Liver (tissue), 8 donors: ENCODE measurements at regions not wholly inside any gene's neighbourhood (a gene's known extent, or its start where the extent isn't known, plus 50 kb on each side); places are given as distances from the start of the nearest gene placed in this dataset.

Experiments used
- DNase-seq: peaks from one replicate; pipeline ENCODE4 v3.0.0-alpha.2; 2017; ENCODE audit warnings: low spot score
- H3K27ac ChIP-seq, 2 donors: one replicate each; pipeline ENCODE4 v1.7.0; 2013; ENCODE audit warnings: inconsistent platforms in 2 of 2, low read length in 2 of 2, control low read depth in 1 of 2, low read depth in 1 of 2, mild to moderate bottlenecking in 1 of 2
- H3K27me3 ChIP-seq, 4 donors: one replicate each; pipeline versions ENCODE4 v1.6.1 to v1.7.0; 2013; ENCODE audit warnings: low read length in 3 of 4, inconsistent platforms in 1 of 4, mild to moderate bottlenecking in 1 of 4, moderate library complexity in 1 of 4; ENCODE audit not compliant: control insufficient read depth in 4 of 4, insufficient read depth in 4 of 4
- H3K36me3 ChIP-seq, 4 donors: one replicate each; pipeline versions ENCODE4 v1.6.1 to v1.7.0; 2013; ENCODE audit warnings: low read length in 3 of 4, mild to moderate bottlenecking in 3 of 4, low read depth in 1 of 4, moderate library complexity in 1 of 4; ENCODE audit not compliant: control insufficient read depth in 4 of 4, insufficient read depth in 3 of 4
- H3K4me1 ChIP-seq, 4 donors: one replicate each; pipeline versions ENCODE4 v1.6.1 to v1.7.0; 2013; ENCODE audit warnings: low read length in 3 of 4, mild to moderate bottlenecking in 3 of 4, moderate library complexity in 1 of 4; ENCODE audit not compliant: control insufficient read depth in 4 of 4, insufficient read depth in 4 of 4
- H3K4me3 ChIP-seq, 3 donors: one replicate each; pipeline versions ENCODE4 v1.6.1 to v1.7.0; 2013; ENCODE audit warnings: low read length in 3 of 3, control low read depth in 1 of 3, low read depth in 1 of 3, mild to moderate bottlenecking in 1 of 3
- H3K9ac ChIP-seq, 2 donors: one replicate each; pipeline ENCODE4 v1.7.0; 2013; ENCODE audit warnings: low read length in 2 of 2, mild to moderate bottlenecking in 2 of 2, moderate library complexity in 2 of 2, control low read depth in 1 of 2, low read depth in 1 of 2
- H3K9me3 ChIP-seq, 4 donors: one replicate each; pipeline versions ENCODE4 v1.6.1 to v1.7.0; 2013; ENCODE audit warnings: low read length in 3 of 4; ENCODE audit not compliant: control insufficient read depth in 4 of 4
- ATF3 ChIP-seq: IDR thresholded peaks from 2 replicates; pipeline ENCODE4 v1.6.1; 2016; ENCODE audit warnings: antibody characterized with exemption
- GABPA ChIP-seq, 2 donors: IDR thresholded peaks in 1 of 2; conservative IDR thresholded peaks in 1 of 2; 2 replicates each; pipeline ENCODE4 v1.6.1; 2016; ENCODE audit warnings: antibody characterized with exemption in 2 of 2, mild to moderate bottlenecking in 1 of 2, moderate library complexity in 1 of 2
- JUND ChIP-seq, 2 donors: IDR thresholded peaks; 2 replicates each; pipeline ENCODE4 v1.6.1; 2016; ENCODE audit warnings: antibody characterized with exemption in 2 of 2
- WGBS: extraction: QIAGEN DNeasy Blood & Tissue Kit; methylation state at CpG from one replicate; pipeline ENCODE4 v1.1.7; 2013; 5-methylcytosine and 5-hydroxymethylcytosine counted together
- TF ChIP-seq, protein P1 (sequence below): IDR thresholded peaks from 2 replicates; pipeline ENCODE4 v1.6.1; 2016; ENCODE audit warnings: antibody characterized with exemption
- TF ChIP-seq, protein P2 (sequence below): IDR thresholded peaks from 2 replicates; pipeline ENCODE4 v1.6.1; 2016; ENCODE audit warnings: antibody characterized with exemption, mild to moderate bottlenecking
- TF ChIP-seq, protein P3 (sequence below): fragments of 150-350 bp; IDR thresholded peaks from 2 replicates; pipeline ENCODE4 v1.5.1; 2017; ENCODE audit warnings: improper control_type of control experiment, low read depth, low read length; ENCODE audit not compliant: missing input control
- donor health status: healthy.
- donor health status: healthy.
- donor health status: healthy.
- donor health status: healthy.
- donor health status: healthy.

DNA sequence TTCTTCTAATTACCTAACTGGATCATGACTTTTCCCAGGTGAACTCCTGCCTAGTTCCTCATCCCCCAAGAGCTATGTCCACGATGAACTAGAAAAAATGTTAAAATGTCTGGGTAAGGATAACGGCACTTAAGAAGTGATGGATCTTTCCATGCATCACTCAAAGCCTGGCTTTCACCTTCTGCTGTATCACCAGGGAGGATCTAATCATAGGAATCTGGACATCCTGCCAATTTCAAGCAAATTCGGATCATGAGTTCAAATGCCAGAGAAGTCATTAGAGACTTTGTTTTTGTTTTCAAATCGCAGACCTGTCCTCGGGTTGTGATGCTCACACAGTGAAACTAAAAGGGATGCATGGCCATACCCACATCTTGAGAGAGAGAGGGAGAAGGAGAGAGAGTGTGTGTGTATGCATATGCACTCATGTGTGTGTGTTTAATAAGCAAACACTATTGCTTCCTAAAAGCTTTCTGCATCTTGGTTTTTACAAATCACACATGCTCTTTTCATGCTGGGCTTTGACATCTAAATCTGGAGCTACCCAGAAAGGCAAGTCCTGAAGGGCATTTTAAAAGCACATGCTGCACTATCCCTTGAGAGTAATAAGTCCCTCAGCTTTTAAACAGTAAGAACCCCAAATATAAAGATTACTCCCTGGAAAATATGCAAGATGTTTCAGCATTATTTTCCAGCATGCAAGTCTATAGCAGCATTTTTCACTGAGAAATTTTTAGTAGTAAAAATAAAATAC is 524.6 kb upstream of the NOX3 start:
- H3K27me3 ChIP-seq, result no peaks in the 10 kb centered on the region
- H3K36me3 ChIP-seq, result no peaks in the 10 kb centered on the region
- no peaks in the 10 kb centered on the region for H3K4me1 ChIP-seq
- H3K4me3 ChIP-seq, result no peak overlapping the region
- DNase-seq, result no peak
- TF ChIP-seq, protein P1, sequence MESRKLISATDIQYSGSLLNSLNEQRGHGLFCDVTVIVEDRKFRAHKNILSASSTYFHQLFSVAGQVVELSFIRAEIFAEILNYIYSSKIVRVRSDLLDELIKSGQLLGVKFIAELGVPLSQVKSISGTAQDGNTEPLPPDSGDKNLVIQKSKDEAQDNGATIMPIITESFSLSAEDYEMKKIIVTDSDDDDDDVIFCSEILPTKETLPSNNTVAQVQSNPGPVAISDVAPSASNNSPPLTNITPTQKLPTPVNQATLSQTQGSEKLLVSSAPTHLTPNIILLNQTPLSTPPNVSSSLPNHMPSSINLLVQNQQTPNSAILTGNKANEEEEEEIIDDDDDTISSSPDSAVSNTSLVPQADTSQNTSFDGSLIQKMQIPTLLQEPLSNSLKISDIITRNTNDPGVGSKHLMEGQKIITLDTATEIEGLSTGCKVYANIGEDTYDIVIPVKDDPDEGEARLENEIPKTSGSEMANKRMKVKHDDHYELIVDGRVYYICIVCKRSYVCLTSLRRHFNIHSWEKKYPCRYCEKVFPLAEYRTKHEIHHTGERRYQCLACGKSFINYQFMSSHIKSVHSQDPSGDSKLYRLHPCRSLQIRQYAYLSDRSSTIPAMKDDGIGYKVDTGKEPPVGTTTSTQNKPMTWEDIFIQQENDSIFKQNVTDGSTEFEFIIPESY, result no peak
- H3K9me3 ChIP-seq, result no peaks in the 10 kb centered on the region
- WGBS, result 65% methylated on average over 5 of the region's 5 CpGs
- no peak overlapping the region for H3K9ac ChIP-seq
- no peak overlapping the region for H3K27ac ChIP-seq

DNA sequence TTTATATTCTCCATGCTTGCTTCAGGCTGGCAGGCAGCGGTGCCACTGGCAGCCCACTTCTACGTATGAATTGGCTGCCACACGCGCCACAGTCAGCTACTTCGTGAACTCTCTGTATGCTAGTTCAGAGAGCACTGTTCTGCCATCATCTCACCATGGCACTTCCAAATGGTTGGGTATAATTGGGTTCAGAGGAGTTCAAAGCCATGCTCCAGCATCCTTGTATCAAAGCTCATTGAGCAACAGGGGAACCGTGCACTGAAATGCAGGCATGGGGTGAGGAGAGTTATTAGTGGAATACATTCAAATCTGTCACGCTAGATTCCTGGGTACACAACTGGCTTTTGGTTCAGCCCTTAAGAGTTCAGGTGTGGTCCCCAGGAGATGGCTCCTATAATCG is 519.9 kb upstream of the NOX3 start:
- no peak for DNase-seq
- Histone ChIP-seq H3K27ac (no peak overlapping the region), H3K27me3 (no peaks in the 10 kb centered on the region), H3K36me3 (no peaks in the 10 kb centered on the region), H3K9ac (no peak overlapping the region), H3K4me1 (peaks cover 0 to 1% (median 0%) of the 10 kb centered on the region in 4 donors), H3K9me3 (no peaks in the 10 kb centered on the region), H3K4me3 (no peak overlapping the region)
- TF ChIP-seq, protein P2, sequence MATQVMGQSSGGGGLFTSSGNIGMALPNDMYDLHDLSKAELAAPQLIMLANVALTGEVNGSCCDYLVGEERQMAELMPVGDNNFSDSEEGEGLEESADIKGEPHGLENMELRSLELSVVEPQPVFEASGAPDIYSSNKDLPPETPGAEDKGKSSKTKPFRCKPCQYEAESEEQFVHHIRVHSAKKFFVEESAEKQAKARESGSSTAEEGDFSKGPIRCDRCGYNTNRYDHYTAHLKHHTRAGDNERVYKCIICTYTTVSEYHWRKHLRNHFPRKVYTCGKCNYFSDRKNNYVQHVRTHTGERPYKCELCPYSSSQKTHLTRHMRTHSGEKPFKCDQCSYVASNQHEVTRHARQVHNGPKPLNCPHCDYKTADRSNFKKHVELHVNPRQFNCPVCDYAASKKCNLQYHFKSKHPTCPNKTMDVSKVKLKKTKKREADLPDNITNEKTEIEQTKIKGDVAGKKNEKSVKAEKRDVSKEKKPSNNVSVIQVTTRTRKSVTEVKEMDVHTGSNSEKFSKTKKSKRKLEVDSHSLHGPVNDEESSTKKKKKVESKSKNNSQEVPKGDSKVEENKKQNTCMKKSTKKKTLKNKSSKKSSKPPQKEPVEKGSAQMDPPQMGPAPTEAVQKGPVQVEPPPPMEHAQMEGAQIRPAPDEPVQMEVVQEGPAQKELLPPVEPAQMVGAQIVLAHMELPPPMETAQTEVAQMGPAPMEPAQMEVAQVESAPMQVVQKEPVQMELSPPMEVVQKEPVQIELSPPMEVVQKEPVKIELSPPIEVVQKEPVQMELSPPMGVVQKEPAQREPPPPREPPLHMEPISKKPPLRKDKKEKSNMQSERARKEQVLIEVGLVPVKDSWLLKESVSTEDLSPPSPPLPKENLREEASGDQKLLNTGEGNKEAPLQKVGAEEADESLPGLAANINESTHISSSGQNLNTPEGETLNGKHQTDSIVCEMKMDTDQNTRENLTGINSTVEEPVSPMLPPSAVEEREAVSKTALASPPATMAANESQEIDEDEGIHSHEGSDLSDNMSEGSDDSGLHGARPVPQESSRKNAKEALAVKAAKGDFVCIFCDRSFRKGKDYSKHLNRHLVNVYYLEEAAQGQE, result no peak
- TF ChIP-seq, protein P3, sequence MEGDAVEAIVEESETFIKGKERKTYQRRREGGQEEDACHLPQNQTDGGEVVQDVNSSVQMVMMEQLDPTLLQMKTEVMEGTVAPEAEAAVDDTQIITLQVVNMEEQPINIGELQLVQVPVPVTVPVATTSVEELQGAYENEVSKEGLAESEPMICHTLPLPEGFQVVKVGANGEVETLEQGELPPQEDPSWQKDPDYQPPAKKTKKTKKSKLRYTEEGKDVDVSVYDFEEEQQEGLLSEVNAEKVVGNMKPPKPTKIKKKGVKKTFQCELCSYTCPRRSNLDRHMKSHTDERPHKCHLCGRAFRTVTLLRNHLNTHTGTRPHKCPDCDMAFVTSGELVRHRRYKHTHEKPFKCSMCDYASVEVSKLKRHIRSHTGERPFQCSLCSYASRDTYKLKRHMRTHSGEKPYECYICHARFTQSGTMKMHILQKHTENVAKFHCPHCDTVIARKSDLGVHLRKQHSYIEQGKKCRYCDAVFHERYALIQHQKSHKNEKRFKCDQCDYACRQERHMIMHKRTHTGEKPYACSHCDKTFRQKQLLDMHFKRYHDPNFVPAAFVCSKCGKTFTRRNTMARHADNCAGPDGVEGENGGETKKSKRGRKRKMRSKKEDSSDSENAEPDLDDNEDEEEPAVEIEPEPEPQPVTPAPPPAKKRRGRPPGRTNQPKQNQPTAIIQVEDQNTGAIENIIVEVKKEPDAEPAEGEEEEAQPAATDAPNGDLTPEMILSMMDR, result no peak
- TF ChIP-seq GABPA (IDR thresholded peaks at IDR 0.05 in 1 of 2, conservative IDR thresholded peaks at IDR 0.05 in 1 of 2), result no peak
- 90% methylated on average over 8 of the region's 8 CpGs for WGBS

DNA sequence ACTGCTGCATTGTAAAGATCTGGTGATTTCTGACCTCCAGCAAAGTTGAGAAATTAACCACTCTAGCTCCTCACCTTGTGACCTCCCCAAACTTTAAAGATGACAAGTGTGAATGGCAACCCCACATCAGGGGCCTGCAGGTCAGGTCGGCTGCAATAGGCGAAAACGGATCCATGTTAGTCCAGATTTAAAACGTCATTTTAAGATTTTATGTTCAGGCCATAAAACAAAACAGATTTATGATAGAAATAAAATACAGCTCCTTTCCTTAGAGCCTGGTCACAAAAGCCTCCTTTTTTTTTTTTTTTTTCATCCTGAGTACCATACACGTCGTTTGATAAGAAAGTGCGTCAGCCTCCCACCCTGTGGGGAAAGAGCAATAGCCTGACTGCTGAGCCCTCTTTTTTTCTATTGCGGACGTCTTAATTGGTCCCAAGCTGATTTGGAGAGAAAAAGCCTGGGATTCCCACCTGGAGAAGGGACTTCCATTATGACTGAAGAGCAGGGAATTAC is 519.2 kb upstream of the NOX3 start:
- DNase-seq, result no peak
- no peaks in the 10 kb centered on the region for H3K36me3 ChIP-seq
- H3K4me3 ChIP-seq, result no peak overlapping the region
- 71% methylated on average over 9 of the region's 9 CpGs for WGBS
- peaks cover 0 to 1% (median 0%) of the 10 kb centered on the region in 4 donors for H3K4me1 ChIP-seq
- no peak overlapping the region for H3K9ac ChIP-seq
- no peak overlapping the region for H3K27ac ChIP-seq
- TF ChIP-seq JUND (IDR thresholded peaks at IDR 0.05) (no peak), ATF3 (no peak)
- no peaks in the 10 kb centered on the region for H3K9me3 ChIP-seq
- no peaks in the 10 kb centered on the region for H3K27me3 ChIP-seq
